Activated gamma-delta T cell (primary cell): ENCODE measurements at regions not wholly inside any gene's neighbourhood (a gene's known extent, or its start where the extent isn't known, plus 50 kb on each side); places are given as distances from the start of the nearest gene placed in this dataset.
"Not testable (repeated sequence)": the region's sequence is repeated elsewhere in the genome, so short reads cannot be mapped to it uniquely, and the experiment has no call there.

Source experiments
- DNase-seq: peaks from one replicate; lab custom pipeline; 2025; lab: John Stamatoyannopoulos, UW

- no peak for DNase-seq
Measured at GRCh38 chr6:166806217-166806838, 150.0 kb downstream of the RNASET2 start.

- no peak for DNase-seq
Measured at GRCh38 chr6:166803471-166803870, 152.9 kb downstream of the RNASET2 start.

- DNase-seq = no peak
Measured at GRCh38 chr6:166802401-166802800, 153.9 kb downstream of the RNASET2 start.

GRCh38 chr6:166800137-166800536 lies 156.2 kb downstream of the RNASET2 start:
- DNase-seq = no peak

- DNase-seq = no peak
Measured at GRCh38 chr6:166798652-166799051, 157.7 kb downstream of the RNASET2 start.

- DNase-seq = no peak
Measured at GRCh38 chr6:166796610-166797009, 159.7 kb downstream of the RNASET2 start.

GRCh38 chr6:166795879-166796278 lies 160.5 kb downstream of the RNASET2 start:
- DNase-seq = no peak

- not testable (repeated sequence) for DNase-seq
Measured at GRCh38 chr6:166790808-166791207, 163.8 kb upstream of the RPS6KA2 start.

- not testable (repeated sequence) for DNase-seq
Measured at GRCh38 chr6:166788846-166789529, 161.9 kb upstream of the RPS6KA2 start.

GRCh38 chr6:166786704-166787293 lies 159.7 kb upstream of the RPS6KA2 start:
- no peak for DNase-seq

- no peak for DNase-seq
Measured at GRCh38 chr6:166785131-166785530, 158.1 kb upstream of the RPS6KA2 start.

- DNase-seq = no peak
Measured at GRCh38 chr6:166784691-166785090, 157.6 kb upstream of the RPS6KA2 start.

- DNase-seq = no peak
Measured at GRCh38 chr6:166782520-166782919, 155.5 kb upstream of the RPS6KA2 start.

GRCh38 chr6:166781331-166781730 lies 154.3 kb upstream of the RPS6KA2 start:
- DNase-seq = no peak

GRCh38 chr6:166779963-166780683 lies 153.1 kb upstream of the RPS6KA2 start:
- DNase-seq = no peak

- no peak for DNase-seq
Measured at GRCh38 chr6:166779381-166779780, 152.3 kb upstream of the RPS6KA2 start.

GRCh38 chr6:166778776-166779175 lies 151.7 kb upstream of the RPS6KA2 start:
- DNase-seq = no peak

GRCh38 chr6:166778046-166778445 lies 151.0 kb upstream of the RPS6KA2 start:
- no peak for DNase-seq

- DNase-seq = no peak
Measured at GRCh38 chr6:166777096-166777630, 150.1 kb upstream of the RPS6KA2 start.

GRCh38 chr6:166776571-166776970 lies 149.5 kb upstream of the RPS6KA2 start:
- no peak for DNase-seq

GRCh38 chr6:166775923-166776220 lies 148.8 kb upstream of the RPS6KA2 start:
- no peak for DNase-seq

GRCh38 chr6:166775180-166775922 lies 148.3 kb upstream of the RPS6KA2 start:
- no peak for DNase-seq
